GM23248 (cell line): ENCODE measurements at regions not wholly inside any gene's neighbourhood (a gene's known extent, or its start where the extent isn't known, plus 50 kb on each side); places are given as distances from the start of the nearest gene placed in this dataset.
"Not testable (repeated sequence)": the region's sequence is repeated elsewhere in the genome, so short reads cannot be mapped to it uniquely, and the experiment has no call there.

ENCODE experiments used
- DNase-seq: peaks from one replicate; pipeline ENCODE4 v3.0.0-alpha.2; 2015
- H2AFZ ChIP-seq: fragments of 200-600 bp; sonication (generic); 2 replicates; pipeline ENCODE4 v1.6.1; 2016; ENCODE audit warnings: antibody characterized with exemption
- H3F3A ChIP-seq: fragments of 200-600 bp; sonication (generic); 2 replicates; pipeline ENCODE4 v1.6.1; 2016; ENCODE audit warnings: mild to moderate bottlenecking, antibody characterized with exemption, mixed run types; ENCODE audit not compliant: insufficient read depth
- H3K27ac ChIP-seq: fragments of 200-600 bp; sonication (generic); 2 replicates; pipeline ENCODE4 v1.5.1; 2016; ENCODE audit warnings: mild to moderate bottlenecking
- H3K27me3 ChIP-seq: fragments of 200-600 bp; sonication (generic); replicated peaks from 2 replicates; pipeline ENCODE4 v1.6.1; 2016; ENCODE audit warnings: mild to moderate bottlenecking; ENCODE audit not compliant: insufficient read depth
- H3K36me3 ChIP-seq: fragments of 200-600 bp; sonication (generic); 2 replicates; pipeline ENCODE4 v1.6.1; 2016; ENCODE audit warnings: low read depth, mild to moderate bottlenecking
- H3K4me1 ChIP-seq: fragments of 200-600 bp; sonication (generic); 2 replicates; pipeline ENCODE4 v1.6.1; 2016; ENCODE audit warnings: mild to moderate bottlenecking; ENCODE audit not compliant: insufficient read depth
- H3K4me2 ChIP-seq: fragments of 200-600 bp; sonication (generic); one replicate; pipeline ENCODE4 v1.6.1; 2016; ENCODE audit warnings: mild to moderate bottlenecking; ENCODE audit not compliant: unreplicated experiment
- H3K4me3 ChIP-seq: fragments of 200-600 bp; sonication (generic); 2 replicates; pipeline ENCODE4 v1.5.1; 2016; ENCODE audit warnings: mild to moderate bottlenecking
- H3K79me2 ChIP-seq: fragments of 200-600 bp; sonication (generic); 2 replicates; pipeline ENCODE4 v1.6.1; 2016; ENCODE audit warnings: mild to moderate bottlenecking; ENCODE audit not compliant: insufficient read depth
- H3K9ac ChIP-seq: fragments of 200-600 bp; sonication (generic); 2 replicates; pipeline ENCODE4 v1.6.1; 2016; ENCODE audit warnings: mild to moderate bottlenecking
- H3K9me2 ChIP-seq: fragments of 200-600 bp; sonication (generic); 2 replicates; pipeline ENCODE4 v1.6.1; 2016; ENCODE audit warnings: mixed run types, mild to moderate bottlenecking, moderate library complexity; ENCODE audit not compliant: insufficient read depth
- H3K9me3 ChIP-seq: fragments of 200-600 bp; sonication (generic); one replicate; pipeline ENCODE4 v1.6.1; 2017; ENCODE audit warnings: low read depth
- H4K20me1 ChIP-seq: fragments of 200-600 bp; sonication (generic); 2 replicates; pipeline ENCODE4 v1.6.0; 2016; ENCODE audit not compliant: insufficient read depth
- EZH2 ChIP-seq: fragments of 200-600 bp; sonication (generic); IDR thresholded peaks from 2 replicates; pipeline ENCODE4 v1.6.1; 2018; ENCODE audit warnings: antibody characterized with exemption, mild to moderate bottlenecking; ENCODE audit not compliant: insufficient read depth, poor library complexity, severe bottlenecking
- EZH2phosphoT487 ChIP-seq: fragments of 200-600 bp; sonication (generic); IDR thresholded peaks from 2 replicates; pipeline ENCODE4 v1.6.1; 2018; ENCODE audit warnings: antibody characterized with exemption, moderate library complexity, mild to moderate bottlenecking, low read depth; ENCODE audit not compliant: insufficient read depth
- WGBS, 2 experiments: methylation state at CpG; one replicate each; pipeline ENCODE4 v1.1.6; 2015 to 2017; ENCODE audit warnings: low lambda C conversion rate in 2 of 2, low coverage in 1 of 2; ENCODE audit errors: missing lambda C conversion rate in 2 of 2; 5-methylcytosine and 5-hydroxymethylcytosine counted together
- in situ Hi-C: fragments of 300-500 bp; cut with MboI; formaldehyde crosslinking; loops from 2 replicates; pipeline ENCODE4 v1.15.0; 2020

DNA sequence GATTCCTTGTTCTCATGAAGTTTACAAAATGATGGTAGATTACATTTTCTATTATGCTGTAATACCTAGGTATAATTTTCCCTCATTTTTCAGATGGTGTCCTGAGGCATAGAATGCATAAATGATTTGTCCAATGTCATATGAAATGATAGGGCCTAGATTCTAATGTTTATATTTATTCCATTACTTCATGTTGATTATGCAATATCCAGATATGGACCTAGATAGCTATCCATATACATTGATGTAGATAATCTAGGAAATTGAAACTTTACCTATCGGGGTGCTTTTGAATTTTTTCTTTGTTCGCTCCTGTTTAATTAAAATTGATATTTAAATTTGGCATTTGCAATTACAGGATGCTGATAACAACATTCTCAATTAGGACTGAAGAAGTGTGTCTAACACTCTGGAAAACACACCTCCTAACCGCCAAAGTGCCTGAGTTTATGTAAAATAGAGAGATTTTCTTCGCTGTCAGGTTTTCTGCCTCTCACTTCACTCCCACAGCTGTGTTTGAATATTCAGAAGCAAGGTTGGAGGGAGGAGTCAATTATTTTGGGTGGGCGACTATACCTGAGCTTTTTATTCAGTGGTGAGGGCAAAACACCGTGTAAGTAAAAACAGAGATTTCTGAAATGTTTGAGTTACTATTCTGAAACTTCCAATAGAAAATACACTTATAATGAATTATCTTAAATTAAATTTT is 164.4 kb upstream of the ATP2B1 start:
- H3K27ac ChIP-seq: no peak overlapping the region
- H3K9me2 ChIP-seq: no peaks in the 10 kb centered on the region
- in situ Hi-C loops: no loop called here
- H3K27me3 ChIP-seq: no peaks in the 10 kb centered on the region
- H3K36me3 ChIP-seq: no peaks in the 10 kb centered on the region
- H3K79me2 ChIP-seq: no peaks in the 10 kb centered on the region
- H3K9ac ChIP-seq: no peak overlapping the region
- H3K4me3 ChIP-seq: no peak overlapping the region
- H3K4me1 ChIP-seq: no peaks in the 10 kb centered on the region
- H3K4me2 ChIP-seq: no peak overlapping the region
- H3K9me3 ChIP-seq: peaks cover 8% of the 10 kb centered on the region
- no peak overlapping the region for H2AFZ ChIP-seq
- DNase-seq: no peak
- no peak for TF ChIP-seq EZH2
- TF ChIP-seq EZH2phosphoT487: no peak
- H4K20me1 ChIP-seq: no peaks in the 10 kb centered on the region
- H3F3A ChIP-seq: no peaks in the 10 kb centered on the region
- 82 to 85% methylated on average over 6 of the region's 6 CpGs for WGBS, 2 experiments

DNA sequence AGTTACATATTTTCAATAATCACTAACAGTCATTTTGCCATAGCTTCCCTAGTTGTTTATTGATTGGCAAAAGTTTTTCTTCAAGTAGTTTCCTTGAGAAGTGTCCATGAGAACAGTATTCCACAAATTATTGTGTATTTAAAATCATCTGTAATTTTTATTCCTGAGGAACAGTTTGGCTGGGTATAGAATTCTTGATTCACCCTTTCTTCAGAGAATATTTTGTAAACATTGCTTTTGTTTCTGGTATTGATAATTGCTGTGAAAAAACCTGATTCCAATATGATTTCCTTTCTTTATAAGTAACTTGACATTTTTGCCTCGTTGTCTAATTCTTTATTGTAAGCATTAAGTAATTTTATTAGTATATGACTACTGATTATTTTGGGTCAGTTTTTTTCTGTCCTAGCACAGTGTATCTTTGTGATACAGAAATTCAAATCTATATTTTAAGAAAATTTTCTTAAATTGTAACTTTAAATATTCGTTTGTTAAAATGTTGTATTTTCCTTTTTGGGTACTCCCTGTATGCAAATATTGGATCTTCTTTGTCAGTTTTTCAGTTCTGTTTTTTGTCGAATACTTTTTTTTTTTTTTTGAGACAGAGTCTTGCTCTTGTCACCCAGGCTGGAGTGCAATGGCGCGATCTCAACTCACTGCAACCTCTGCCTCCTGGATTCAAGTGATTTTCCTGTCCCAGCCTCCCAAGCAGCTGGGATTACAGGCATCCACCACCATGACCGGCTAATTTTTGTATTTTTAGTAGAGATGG is 162.0 kb upstream of the ATP2B1 start:
- no peak overlapping the region for H2AFZ ChIP-seq
- TF ChIP-seq EZH2phosphoT487 (no peak), EZH2 (no peak)
- no peaks in the 10 kb centered on the region for H3K4me1 ChIP-seq
- H3K79me2 ChIP-seq: no peaks in the 10 kb centered on the region
- no peak overlapping the region for H3K27ac ChIP-seq
- no peaks in the 10 kb centered on the region for H3K36me3 ChIP-seq
- no peaks in the 10 kb centered on the region for H3F3A ChIP-seq
- in situ Hi-C loops: no loop called here
- H3K9me2 ChIP-seq: no peaks in the 10 kb centered on the region
- no peak overlapping the region for H3K9ac ChIP-seq
- DNase-seq: no peak
- no peaks in the 10 kb centered on the region for H4K20me1 ChIP-seq
- H3K27me3 ChIP-seq: no peaks in the 10 kb centered on the region
- no peak overlapping the region for H3K4me3 ChIP-seq
- peaks cover 8% of the 10 kb centered on the region for H3K9me3 ChIP-seq
- 52 to 62% methylated on average over 6 of the region's 6 CpGs for WGBS, 2 experiments
- no peak overlapping the region for H3K4me2 ChIP-seq

DNA sequence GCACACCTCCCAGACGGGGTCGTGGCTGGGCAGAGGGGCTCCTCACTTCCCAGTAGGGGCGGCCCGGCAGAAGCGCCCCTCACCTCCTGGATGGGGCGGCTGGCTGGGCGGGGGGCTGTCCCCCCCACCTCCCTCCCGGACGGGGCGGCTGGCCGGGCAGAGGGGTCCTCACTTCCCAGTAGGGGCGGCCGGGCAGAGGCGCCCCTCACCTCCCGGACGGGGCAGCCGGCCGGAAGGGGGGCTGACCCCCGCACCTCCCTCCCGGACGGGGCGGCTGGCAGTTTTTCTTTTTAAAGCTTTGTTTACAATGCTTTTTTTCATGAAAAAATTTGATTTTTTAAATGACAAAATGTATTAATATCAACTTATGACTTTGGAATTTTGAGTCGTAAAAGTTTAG is 159.0 kb upstream of the ATP2B1 start:
- WGBS, 2 experiments: 64 to 91% methylated on average over 4 to 21 of the region's 23 CpGs
- H3F3A ChIP-seq, H3K27ac ChIP-seq, H2AFZ ChIP-seq, H3K4me1 ChIP-seq, H3K79me2 ChIP-seq, H3K27me3 ChIP-seq, H4K20me1 ChIP-seq, H3K9ac ChIP-seq, H3K4me2 ChIP-seq, DNase-seq, H3K36me3 ChIP-seq, H3K9me2 ChIP-seq, H3K4me3 ChIP-seq, H3K9me3 ChIP-seq, in situ Hi-C loops: not testable (repeated sequence)

GRCh38 chr12:89864411-89864810 is 155.8 kb upstream of the ATP2B1 start:
- Histone ChIP-seq H3K9me2 (no peaks in the 10 kb centered on the region), H3K4me2 (no peak overlapping the region), H3K36me3 (no peaks in the 10 kb centered on the region), H2AFZ (no peak overlapping the region), H3K27me3 (peaks cover 10% of the 10 kb centered on the region; the same call in 1 of the 2 replicates), H3K9me3 (no peaks in the 10 kb centered on the region), H3K4me3 (no peak overlapping the region), H3K79me2 (no peaks in the 10 kb centered on the region), H3F3A (no peaks in the 10 kb centered on the region), H3K9ac (no peak overlapping the region), H4K20me1 (no peaks in the 10 kb centered on the region), H3K27ac (no peak overlapping the region), H3K4me1 (no peaks in the 10 kb centered on the region)
- in situ Hi-C loops: no loop called here
- no peak for TF ChIP-seq EZH2phosphoT487
- TF ChIP-seq EZH2: no peak
- 53 to 71% methylated on average over 1 of the region's 1 CpG for WGBS, 2 experiments
- DNase-seq: no peak
